ENCODE measurements at regions not wholly inside any gene's neighbourhood (a gene's known extent, or its start where the extent isn't known, plus 50 kb on each side); places are given as distances from the start of the nearest gene placed in this dataset.

DNA sequence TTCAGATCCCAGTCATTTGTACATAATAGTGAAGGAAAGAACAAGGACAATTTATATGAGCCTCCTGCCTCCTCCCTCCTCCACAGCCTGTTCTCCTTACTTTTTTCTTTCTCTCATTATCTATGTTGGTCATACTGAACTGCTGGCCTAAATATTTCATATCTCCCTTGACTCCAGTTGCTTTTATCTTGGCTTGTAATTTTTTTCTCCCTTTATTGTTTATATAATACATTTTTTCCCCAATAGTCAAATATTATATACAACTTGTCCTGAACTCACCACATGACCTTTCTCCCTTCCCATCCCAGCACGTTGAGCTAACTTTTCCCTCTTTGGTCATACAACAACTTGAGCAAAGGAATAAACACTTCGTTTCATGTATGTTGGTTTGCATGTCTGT lies 752.1 kb downstream of the LTN1 start:
- Histone ChIP-seq H2AFZ (ENCODE audit: insufficient read depth, low read length, poor library complexity) (no peak overlapping the region), H4K8ac (ENCODE audit: low read depth, low read length) (no peak overlapping the region), H2BK120ac (ENCODE audit: insufficient read depth, low read length, poor library complexity) (no peak overlapping the region), H3K27me3 (ENCODE audit: insufficient read depth, low read length) (no peaks in the 10 kb centered on the region), H2AK5ac (ENCODE audit: low read length) (no peak overlapping the region), H3K9me3 (ENCODE audit: insufficient read depth, low read depth, low read length) (no peaks in the 10 kb centered on the region), H3K79me2 (ENCODE audit: control insufficient read depth, insufficient read depth, low read length, poor library complexity) (no peaks in the 10 kb centered on the region), H3K79me1 (ENCODE audit: low read length) (peaks cover 2% of the 10 kb centered on the region), H3K36me3 (ENCODE audit: control insufficient read depth in 1 of 2, insufficient read depth in 2 of 2, low read length in 2 of 2) (no peaks in the 10 kb centered on the region), H3K4me1 (ENCODE audit: control insufficient read depth in 1 of 2, insufficient read depth in 2 of 2, low read length in 2 of 2) (no peaks in the 10 kb centered on the region), H3K4me3 (ENCODE audit: low read depth, low read length) (no peak overlapping the region), H3K9ac (ENCODE audit: low read length) (no peak overlapping the region), H3K18ac (ENCODE audit: low read length) (no peak overlapping the region), H3K4me2 (ENCODE audit: low read length) (no peak overlapping the region), H3K4ac (ENCODE audit: low read depth, low read length) (no peak overlapping the region), H4K91ac (ENCODE audit: low read depth, low read length) (no peak overlapping the region), H2BK12ac (ENCODE audit: low read length) (no peak overlapping the region), H4K12ac (ENCODE audit: low read depth, low read length) (no peak overlapping the region), H3K27ac (ENCODE audit: low read depth, low read length) (no peak overlapping the region), H3K14ac (ENCODE audit: low read length) (no peak overlapping the region), H3K23ac (ENCODE audit: low read length) (no peak overlapping the region), H2BK5ac (ENCODE audit: low read depth, low read length, poor library complexity) (no peak overlapping the region)
- WGBS (ENCODE audit: extremely low coverage, insufficient coverage, insufficient read length): no CpG with 5 or more reads among the region's 2 CpGs
- DNase-seq: no peak

DNA sequence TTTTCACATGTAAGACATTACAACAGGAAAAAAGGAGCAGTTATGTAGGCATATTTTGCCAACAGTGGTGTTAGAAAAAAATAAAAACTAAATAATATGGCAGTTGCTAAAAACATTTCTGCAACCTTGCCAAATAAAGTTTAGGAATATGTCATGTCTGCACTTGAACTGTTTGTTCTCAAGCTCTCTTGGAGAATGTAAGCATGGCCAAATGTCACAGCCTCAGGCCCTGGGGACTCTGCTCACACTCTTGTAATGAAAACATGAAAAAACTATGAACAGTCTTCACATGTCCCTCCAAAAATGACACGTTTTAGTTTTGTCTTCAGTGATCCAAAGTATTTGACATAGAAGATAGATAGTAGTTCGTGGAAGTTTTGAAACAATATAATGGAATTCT lies 753.3 kb downstream of the LTN1 start:
- Histone ChIP-seq H2AFZ (ENCODE audit: insufficient read depth, low read length, poor library complexity) (no peak overlapping the region), H2BK120ac (ENCODE audit: insufficient read depth, low read length, poor library complexity) (no peak overlapping the region), H3K27ac (ENCODE audit: low read depth, low read length) (no peak overlapping the region), H3K4ac (ENCODE audit: low read depth, low read length) (no peak overlapping the region), H4K91ac (ENCODE audit: low read depth, low read length) (no peak overlapping the region), H3K4me2 (ENCODE audit: low read length) (no peak overlapping the region), H3K23ac (ENCODE audit: low read length) (no peak overlapping the region), H3K14ac (ENCODE audit: low read length) (no peak overlapping the region), H3K9ac (ENCODE audit: low read length) (no peak overlapping the region), H3K79me1 (ENCODE audit: low read length) (peaks cover 2% of the 10 kb centered on the region), H3K27me3 (ENCODE audit: insufficient read depth, low read length) (no peaks in the 10 kb centered on the region), H3K4me1 (ENCODE audit: control insufficient read depth in 1 of 2, insufficient read depth in 2 of 2, low read length in 2 of 2) (no peaks in the 10 kb centered on the region), H3K9me3 (ENCODE audit: insufficient read depth, low read depth, low read length) (no peaks in the 10 kb centered on the region), H3K36me3 (ENCODE audit: control insufficient read depth in 1 of 2, insufficient read depth in 2 of 2, low read length in 2 of 2) (no peaks in the 10 kb centered on the region), H4K8ac (ENCODE audit: low read depth, low read length) (no peak overlapping the region), H3K79me2 (ENCODE audit: control insufficient read depth, insufficient read depth, low read length, poor library complexity) (no peaks in the 10 kb centered on the region), H2AK5ac (ENCODE audit: low read length) (no peak overlapping the region), H4K12ac (ENCODE audit: low read depth, low read length) (no peak overlapping the region), H3K4me3 (ENCODE audit: low read depth, low read length) (no peak overlapping the region), H3K18ac (ENCODE audit: low read length) (no peak overlapping the region), H2BK12ac (ENCODE audit: low read length) (no peak overlapping the region), H2BK5ac (ENCODE audit: low read depth, low read length, poor library complexity) (no peak overlapping the region)
- no CpG with 5 or more reads among the region's 2 CpGs for WGBS (ENCODE audit: extremely low coverage, insufficient coverage, insufficient read length)
- DNase-seq: no peak

DNA sequence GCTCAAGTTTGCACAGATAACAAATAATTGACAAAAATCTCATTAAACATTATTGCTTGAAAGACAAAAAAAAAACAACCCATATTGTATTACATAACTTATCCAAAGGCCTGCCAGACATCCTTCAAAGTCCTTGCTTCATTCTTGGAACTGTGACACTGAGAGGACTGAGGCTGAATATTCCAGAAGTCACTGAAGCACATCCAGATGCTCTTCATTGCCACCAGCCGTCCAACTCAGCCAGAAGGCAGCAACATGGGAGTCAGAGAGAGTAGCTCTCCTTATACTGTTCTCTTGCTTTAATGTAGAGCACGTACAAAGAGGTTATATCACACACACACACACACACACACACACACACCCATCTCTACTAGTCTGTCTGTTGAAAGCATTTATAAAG lies 755.0 kb downstream of the LTN1 start:
- H4K8ac ChIP-seq (ENCODE audit: low read depth, low read length): no peak overlapping the region
- no peak overlapping the region for H2BK5ac ChIP-seq (ENCODE audit: low read depth, low read length, poor library complexity)
- H3K4ac ChIP-seq (ENCODE audit: low read depth, low read length): no peak overlapping the region
- no peak overlapping the region for H3K23ac ChIP-seq (ENCODE audit: low read length)
- no peaks in the 10 kb centered on the region for H3K27me3 ChIP-seq (ENCODE audit: insufficient read depth, low read length)
- H3K9ac ChIP-seq (ENCODE audit: low read length): no peak overlapping the region
- no peak overlapping the region for H3K4me3 ChIP-seq (ENCODE audit: low read depth, low read length)
- H3K79me1 ChIP-seq (ENCODE audit: low read length): peaks cover 2% of the 10 kb centered on the region
- H3K4me1 ChIP-seq (ENCODE audit: control insufficient read depth in 1 of 2, insufficient read depth in 2 of 2, low read length in 2 of 2): no peaks in the 10 kb centered on the region
- no peaks in the 10 kb centered on the region for H3K36me3 ChIP-seq (ENCODE audit: control insufficient read depth in 1 of 2, insufficient read depth in 2 of 2, low read length in 2 of 2)
- no peak overlapping the region for H3K18ac ChIP-seq (ENCODE audit: low read length)
- no peak overlapping the region for H3K27ac ChIP-seq (ENCODE audit: low read depth, low read length)
- no peak overlapping the region for H3K14ac ChIP-seq (ENCODE audit: low read length)
- WGBS (ENCODE audit: extremely low coverage, insufficient coverage, insufficient read length): no CpG with 5 or more reads among the region's 2 CpGs
- DNase-seq: no peak
- no peak overlapping the region for H2AK5ac ChIP-seq (ENCODE audit: low read length)
- no peak overlapping the region for H2BK12ac ChIP-seq (ENCODE audit: low read length)
- H3K79me2 ChIP-seq (ENCODE audit: control insufficient read depth, insufficient read depth, low read length, poor library complexity): no peaks in the 10 kb centered on the region
- H2AFZ ChIP-seq (ENCODE audit: insufficient read depth, low read length, poor library complexity): no peak overlapping the region
- H2BK120ac ChIP-seq (ENCODE audit: insufficient read depth, low read length, poor library complexity): no peak overlapping the region
- no peak overlapping the region for H4K12ac ChIP-seq (ENCODE audit: low read depth, low read length)
- H4K91ac ChIP-seq (ENCODE audit: low read depth, low read length): no peak overlapping the region
- H3K4me2 ChIP-seq (ENCODE audit: low read length): no peak overlapping the region
- peaks cover 2% of the 10 kb centered on the region for H3K9me3 ChIP-seq (ENCODE audit: insufficient read depth, low read depth, low read length)

DNA sequence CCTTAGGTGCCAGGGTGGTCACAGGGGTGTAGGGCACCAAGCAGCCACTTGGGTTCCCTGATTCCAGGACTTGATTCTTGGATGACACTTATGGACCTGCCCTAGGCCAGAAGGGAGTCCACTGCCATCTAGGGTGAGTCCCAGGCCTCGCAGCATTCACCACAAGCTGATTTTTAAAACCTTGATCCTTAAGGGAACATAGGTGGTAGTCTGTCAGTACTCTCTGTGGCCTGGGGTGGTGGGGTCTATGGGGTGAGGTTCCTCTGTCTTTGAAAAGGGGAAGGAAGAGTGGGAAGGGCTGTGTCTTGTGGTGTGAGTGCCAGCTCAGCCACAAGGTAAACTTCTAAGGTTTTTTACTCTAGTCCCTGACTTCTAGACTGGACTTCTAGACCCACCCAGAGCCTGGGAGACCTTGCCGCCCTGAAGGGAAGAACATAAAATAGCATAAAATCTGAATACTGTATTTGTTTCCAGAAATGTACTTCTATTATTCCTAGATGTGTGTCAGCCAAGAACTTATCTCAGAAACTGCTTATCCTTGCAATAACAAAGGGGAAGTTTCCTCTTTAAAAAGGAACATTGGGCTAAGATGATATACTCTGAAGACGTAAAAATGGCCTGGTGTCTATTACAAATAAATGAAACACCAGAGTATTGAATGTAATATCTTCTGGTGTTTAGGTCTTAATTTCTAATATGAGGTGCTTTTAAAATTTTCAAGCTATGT lies 757.3 kb downstream of the LTN1 start:
- Histone ChIP-seq H4K8ac (ENCODE audit: low read depth, low read length) (peak overlapping the region; percentile 25), H3K23ac (ENCODE audit: low read length) (no peak overlapping the region), H3K14ac (ENCODE audit: low read length) (no peak overlapping the region), H2BK12ac (ENCODE audit: low read length) (no peak overlapping the region), H3K4ac (ENCODE audit: low read depth, low read length) (no peak overlapping the region), H3K79me2 (ENCODE audit: control insufficient read depth, insufficient read depth, low read length, poor library complexity) (no peaks in the 10 kb centered on the region), H3K18ac (ENCODE audit: low read length) (no peak overlapping the region), H4K12ac (ENCODE audit: low read depth, low read length) (no peak overlapping the region), H3K9me3 (ENCODE audit: insufficient read depth, low read depth, low read length) (peaks cover 2% of the 10 kb centered on the region), H2BK5ac (ENCODE audit: low read depth, low read length, poor library complexity) (no peak overlapping the region), H3K4me1 (ENCODE audit: control insufficient read depth in 1 of 2, insufficient read depth in 2 of 2, low read length in 2 of 2) (no peaks in the 10 kb centered on the region), H2AFZ (ENCODE audit: insufficient read depth, low read length, poor library complexity) (no peak overlapping the region), H3K4me2 (ENCODE audit: low read length) (no peak overlapping the region), H2AK5ac (ENCODE audit: low read length) (no peak overlapping the region), H3K79me1 (ENCODE audit: low read length) (no peaks in the 10 kb centered on the region), H3K4me3 (ENCODE audit: low read depth, low read length) (no peak overlapping the region), H3K27me3 (ENCODE audit: insufficient read depth, low read length) (no peaks in the 10 kb centered on the region), H3K27ac (ENCODE audit: low read depth, low read length) (no peak overlapping the region), H4K91ac (ENCODE audit: low read depth, low read length) (no peak overlapping the region), H3K36me3 (ENCODE audit: control insufficient read depth in 1 of 2, insufficient read depth in 2 of 2, low read length in 2 of 2) (no peaks in the 10 kb centered on the region), H3K9ac (ENCODE audit: low read length) (no peak overlapping the region), H2BK120ac (ENCODE audit: insufficient read depth, low read length, poor library complexity) (no peak overlapping the region)
- WGBS (ENCODE audit: extremely low coverage, insufficient coverage, insufficient read length): no CpG with 5 or more reads among the region's 3 CpGs
- DNase-seq: no peak
